ENCODE measurements at regions not wholly inside any gene's neighbourhood (a gene's known extent, or its start where the extent isn't known, plus 50 kb on each side); places are given as distances from the start of the nearest gene placed in this dataset.

DNA sequence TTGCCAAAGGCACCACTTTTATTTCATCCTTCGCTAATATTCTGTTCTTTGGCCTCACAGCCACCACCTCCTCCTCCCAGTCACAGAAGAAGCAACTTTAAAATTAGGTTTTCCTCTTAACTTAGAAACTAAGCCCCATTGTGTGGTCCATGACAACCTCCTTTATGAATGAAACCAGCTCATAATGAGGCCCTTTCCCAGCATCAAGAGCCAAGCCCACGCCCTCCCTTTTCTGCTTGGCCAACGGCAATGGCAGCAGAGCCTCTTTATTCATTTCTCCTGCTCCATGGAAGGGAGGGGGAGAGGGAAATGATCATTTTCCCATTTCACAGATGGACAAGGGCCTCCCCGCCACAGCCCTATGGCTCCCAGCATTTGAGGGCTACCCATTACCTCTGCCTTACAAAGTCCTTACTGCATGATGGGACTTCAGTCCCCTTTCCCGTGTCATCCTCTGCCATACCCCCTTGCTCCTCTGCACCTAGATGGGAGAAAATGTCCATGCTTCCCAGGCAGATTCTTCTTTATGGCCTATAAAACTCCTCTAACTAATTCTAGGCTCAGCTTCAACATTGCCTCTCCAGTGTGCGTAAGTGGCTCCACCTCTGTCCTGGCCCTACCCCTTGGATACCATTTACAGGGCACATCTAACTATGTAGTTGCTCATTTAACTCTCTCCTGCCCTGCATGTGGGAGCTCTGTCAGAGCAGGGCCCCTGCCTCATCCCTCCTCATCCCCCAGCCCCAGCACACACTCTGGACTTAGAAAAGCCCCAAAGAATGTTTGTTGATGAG lies 475.5 kb downstream of the RPS24 start:
- TF ChIP-seq, protein P1, sequence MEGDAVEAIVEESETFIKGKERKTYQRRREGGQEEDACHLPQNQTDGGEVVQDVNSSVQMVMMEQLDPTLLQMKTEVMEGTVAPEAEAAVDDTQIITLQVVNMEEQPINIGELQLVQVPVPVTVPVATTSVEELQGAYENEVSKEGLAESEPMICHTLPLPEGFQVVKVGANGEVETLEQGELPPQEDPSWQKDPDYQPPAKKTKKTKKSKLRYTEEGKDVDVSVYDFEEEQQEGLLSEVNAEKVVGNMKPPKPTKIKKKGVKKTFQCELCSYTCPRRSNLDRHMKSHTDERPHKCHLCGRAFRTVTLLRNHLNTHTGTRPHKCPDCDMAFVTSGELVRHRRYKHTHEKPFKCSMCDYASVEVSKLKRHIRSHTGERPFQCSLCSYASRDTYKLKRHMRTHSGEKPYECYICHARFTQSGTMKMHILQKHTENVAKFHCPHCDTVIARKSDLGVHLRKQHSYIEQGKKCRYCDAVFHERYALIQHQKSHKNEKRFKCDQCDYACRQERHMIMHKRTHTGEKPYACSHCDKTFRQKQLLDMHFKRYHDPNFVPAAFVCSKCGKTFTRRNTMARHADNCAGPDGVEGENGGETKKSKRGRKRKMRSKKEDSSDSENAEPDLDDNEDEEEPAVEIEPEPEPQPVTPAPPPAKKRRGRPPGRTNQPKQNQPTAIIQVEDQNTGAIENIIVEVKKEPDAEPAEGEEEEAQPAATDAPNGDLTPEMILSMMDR (IDR thresholded peaks at IDR 0.05): no peak
- Mint-ChIP-seq H3K4me3 (ENCODE audit: unreplicated experiment) (no peak overlapping the region), H3K27me3 (ENCODE audit: low read depth) (no peaks in the 10 kb centered on the region), H3K36me3 (ENCODE audit: low read depth) (no peaks in the 10 kb centered on the region), H3K9me3 (ENCODE audit: low read depth) (peaks cover 10% of the 10 kb centered on the region), H3K4me1 (ENCODE audit: low read depth) (peaks cover 10% of the 10 kb centered on the region), H3K27ac (ENCODE audit: unreplicated experiment) (no peak overlapping the region)
- no peak for DNase-seq (ENCODE audit: low spot score)

DNA sequence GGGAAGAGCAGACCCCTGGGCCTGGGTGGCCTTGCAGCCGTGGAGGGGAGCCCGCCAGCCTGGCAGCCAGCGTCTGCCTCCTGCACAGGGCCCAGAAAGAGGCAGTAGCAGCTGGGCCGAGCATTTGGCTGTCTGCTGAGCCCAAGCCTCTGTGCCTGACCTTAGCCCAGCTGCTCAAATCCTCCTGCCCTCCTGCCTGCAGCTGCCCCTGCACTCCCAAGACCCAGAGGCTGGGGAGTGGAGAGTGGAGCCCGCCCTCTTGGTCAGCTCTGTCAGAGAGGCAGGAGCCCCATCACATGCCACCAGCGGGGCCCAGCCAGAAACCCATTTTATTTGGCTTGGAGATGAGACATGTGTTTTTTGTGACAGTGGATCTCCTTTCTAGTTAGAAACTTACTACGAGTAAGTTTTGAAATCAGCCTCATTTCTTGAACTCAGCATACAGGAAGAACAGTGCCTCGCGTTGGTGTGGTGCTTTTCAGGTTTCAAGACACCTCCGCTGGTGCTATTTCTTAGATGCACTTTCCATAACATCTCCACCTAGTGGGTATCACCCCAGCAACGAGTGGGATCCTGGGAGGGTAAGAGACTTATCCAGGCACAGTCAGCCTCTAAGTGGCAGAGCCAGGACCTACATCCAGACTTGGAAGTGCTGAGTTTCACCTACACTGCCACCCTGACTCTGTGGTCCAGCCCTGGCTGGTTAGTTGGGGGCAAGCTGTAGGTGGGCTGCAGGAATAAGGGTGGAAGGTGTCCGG lies 477.1 kb downstream of the RPS24 start:
- no peak for DNase-seq (ENCODE audit: low spot score)
- Mint-ChIP-seq H3K9me3 (ENCODE audit: low read depth) (peaks cover 6% of the 10 kb centered on the region), H3K27ac (ENCODE audit: unreplicated experiment) (no peak overlapping the region), H3K4me1 (ENCODE audit: low read depth) (peaks cover 15% of the 10 kb centered on the region), H3K36me3 (ENCODE audit: low read depth) (no peaks in the 10 kb centered on the region), H3K4me3 (ENCODE audit: unreplicated experiment) (no peak overlapping the region), H3K27me3 (ENCODE audit: low read depth) (no peaks in the 10 kb centered on the region)
- TF ChIP-seq, protein P1 (IDR thresholded peaks at IDR 0.05): peak; percentile 8

DNA sequence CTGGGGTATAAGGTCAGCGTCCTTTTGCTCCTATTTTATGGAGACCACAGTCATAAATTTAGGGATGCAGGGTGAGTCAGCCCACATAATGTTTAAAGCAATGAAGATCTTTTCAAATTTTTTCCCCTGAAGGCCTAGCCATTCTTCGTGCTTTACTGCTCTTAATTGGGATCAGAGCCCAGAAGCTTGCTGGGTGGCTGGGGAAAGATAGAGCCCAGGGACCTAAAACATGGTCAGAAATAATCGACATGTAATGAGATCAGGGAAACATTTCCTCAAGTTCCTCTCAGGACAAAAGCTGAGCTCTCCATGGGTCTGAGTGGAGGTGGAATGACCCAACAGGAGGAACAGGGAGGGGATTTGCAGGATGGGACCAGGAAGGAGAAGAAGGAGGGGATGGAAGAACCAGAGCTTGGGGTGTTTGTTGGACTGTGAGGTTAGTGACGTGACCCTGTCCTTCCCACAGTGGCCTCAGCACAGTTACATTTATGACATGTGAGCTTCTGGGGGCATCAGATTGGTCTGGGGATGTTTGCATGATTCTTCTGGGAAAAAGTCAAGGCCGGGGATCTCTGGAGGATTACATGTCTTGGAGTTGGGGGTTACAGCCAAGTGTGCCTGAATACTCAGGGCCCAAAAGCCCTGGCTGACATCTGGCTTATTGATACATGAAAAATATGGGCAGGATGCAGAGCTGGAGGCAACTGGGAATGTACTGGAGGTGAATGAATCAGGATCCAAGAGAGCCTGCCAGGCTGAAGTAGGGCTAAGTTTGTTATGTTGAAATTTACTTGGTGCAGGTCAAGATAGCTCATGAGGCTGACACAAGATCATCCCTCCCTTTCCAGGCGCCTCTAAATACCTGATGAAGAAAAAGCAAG lies 477.9 kb downstream of the RPS24 start:
- Mint-ChIP-seq H3K27ac (ENCODE audit: unreplicated experiment) (no peak overlapping the region), H3K36me3 (ENCODE audit: low read depth) (no peaks in the 10 kb centered on the region), H3K4me1 (ENCODE audit: low read depth) (peaks cover 15% of the 10 kb centered on the region), H3K27me3 (ENCODE audit: low read depth) (no peaks in the 10 kb centered on the region), H3K9me3 (ENCODE audit: low read depth) (no peaks in the 10 kb centered on the region), H3K4me3 (ENCODE audit: unreplicated experiment) (no peak overlapping the region)
- no peak for DNase-seq (ENCODE audit: low spot score)
- TF ChIP-seq, protein P1 (IDR thresholded peaks at IDR 0.05): no peak

DNA sequence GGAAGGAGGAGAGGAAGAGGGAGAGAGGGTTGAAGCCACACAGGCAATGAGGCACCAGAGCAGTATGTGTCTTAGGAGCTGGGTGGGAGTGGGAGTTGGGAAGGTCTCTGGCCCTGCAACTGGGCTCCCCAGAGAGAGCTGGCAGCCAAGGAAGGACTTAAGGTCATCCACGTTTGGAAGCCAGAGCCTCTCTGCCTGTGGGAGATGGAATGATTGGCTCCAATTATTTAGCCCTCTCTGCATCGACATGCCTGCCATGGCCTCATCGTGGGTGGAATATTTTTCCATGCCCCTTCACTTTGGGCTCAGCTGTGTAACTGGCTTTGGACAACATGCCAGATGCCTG lies 478.5 kb downstream of the RPS24 start:
- no peaks in the 10 kb centered on the region for H3K27me3 Mint-ChIP-seq (ENCODE audit: low read depth)
- H3K36me3 Mint-ChIP-seq (ENCODE audit: low read depth): no peaks in the 10 kb centered on the region
- H3K27ac Mint-ChIP-seq (ENCODE audit: unreplicated experiment): peak overlapping the region; percentile 36
- H3K9me3 Mint-ChIP-seq (ENCODE audit: low read depth): no peaks in the 10 kb centered on the region
- TF ChIP-seq, protein P1 (IDR thresholded peaks at IDR 0.05): no peak
- DNase-seq (ENCODE audit: low spot score): no peak
- no peak overlapping the region for H3K4me3 Mint-ChIP-seq (ENCODE audit: unreplicated experiment)
- H3K4me1 Mint-ChIP-seq (ENCODE audit: low read depth): peaks cover 15% of the 10 kb centered on the region

DNA sequence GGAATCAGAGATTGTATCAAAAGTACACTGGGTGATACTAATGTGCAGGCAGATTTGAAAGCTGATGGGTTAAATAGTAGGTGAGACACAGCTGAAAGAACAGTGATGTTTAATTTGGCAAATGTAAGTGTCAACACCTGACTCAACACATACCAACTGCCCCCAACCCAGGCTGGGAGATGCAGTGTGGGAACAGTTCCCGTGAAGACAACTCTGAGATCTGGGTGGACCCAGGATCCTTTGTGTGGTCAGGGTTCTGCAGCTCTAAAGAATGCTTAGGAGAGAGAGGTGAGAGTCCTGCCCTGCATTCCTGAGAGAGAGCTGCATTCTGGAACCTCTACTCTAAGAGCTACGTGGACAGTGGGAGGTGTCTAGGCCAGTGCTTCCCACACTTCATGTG lies 479.7 kb downstream of the RPS24 start:
- DNase-seq (ENCODE audit: low spot score): no peak
- no peak overlapping the region for H3K4me3 Mint-ChIP-seq (ENCODE audit: unreplicated experiment)
- no peaks in the 10 kb centered on the region for H3K9me3 Mint-ChIP-seq (ENCODE audit: low read depth)
- peaks cover 4% of the 10 kb centered on the region for H3K27me3 Mint-ChIP-seq (ENCODE audit: low read depth)
- H3K36me3 Mint-ChIP-seq (ENCODE audit: low read depth): no peaks in the 10 kb centered on the region
- H3K4me1 Mint-ChIP-seq (ENCODE audit: low read depth): peaks cover 15% of the 10 kb centered on the region
- no peak overlapping the region for H3K27ac Mint-ChIP-seq (ENCODE audit: unreplicated experiment)
- TF ChIP-seq, protein P1 (IDR thresholded peaks at IDR 0.05): no peak
